GM12878 (cell line): ENCODE measurements at regions not wholly inside any gene's neighbourhood (a gene's known extent, or its start where the extent isn't known, plus 50 kb on each side); places are given as distances from the start of the nearest gene placed in this dataset.

ENCODE experiments used
- ATAC-seq: fragments of 200-7000 bp; cut with Tn5 transposase; 3 replicates; pipeline ENCODE4 v1.9.1; 2020; ENCODE audit warnings: mild to moderate bottlenecking, moderate library complexity
- BruUV-seq: library from RNA; stranded (reverse); fragments of 400-500 nt; replicated peaks from 2 replicates; lab custom pipeline; 2021; lab: Mats Ljungman, UMichigan
- CTCF ChIA-PET: fragments of 300-600 bp; sonication (Branson Sonifier 250); formaldehyde crosslinking; extraction: SDS; loops from one replicate; lab custom pipeline; 2021; ENCODE audit warnings: inconsistent platforms; lab: Yijun Ruan, JAX
- POLR2A ChIA-PET: fragments of 350-600 bp; formaldehyde crosslinking; extraction: SDS; loops from one replicate; lab custom pipeline; 2021; ENCODE audit warnings: inconsistent platforms; lab: Charles Lee
- RAD21 ChIA-PET: fragments of 300-600 bp; sonication (Branson Sonifier 250); formaldehyde crosslinking; loops from one replicate; lab custom pipeline; 2023; ENCODE audit warnings: antibody characterized with exemption; ENCODE audit not compliant: unreplicated experiment; lab: Charles Lee
- SMC1A ChIA-PET: fragments of 300-600 bp; sonication (Branson Sonifier 250); formaldehyde crosslinking; loops from one replicate; lab custom pipeline; 2023; ENCODE audit not compliant: unreplicated experiment, uncharacterized antibody; lab: Charles Lee
- DNase-seq: peaks from one replicate; pipeline ENCODE4 v3.0.0-alpha.2; 2011; ENCODE audit warnings: low read depth, low spot score
- FAIRE-seq: peaks from 3 replicates; lab custom pipeline; 2011; peaks lifted over from hg19 to GRCh38; lab: Jason Lieb, UNC
- H2AFZ ChIP-seq: 2 replicates; pipeline ENCODE4 v1.6.0; 2011; ENCODE audit warnings: low read depth, low read length, control low read depth; ENCODE audit not compliant: control insufficient read depth
- H3K27ac ChIP-seq: 2 replicates; pipeline ENCODE4 v1.5.1; 2011; ENCODE audit warnings: control low read depth; ENCODE audit not compliant: control insufficient read depth, insufficient read depth
- H3K27me3 ChIP-seq, 2 experiments: replicated peaks in 1 of 2; 2 replicates each; pipeline versions ENCODE4 v1.6.0 to v1.6.1; 2011; ENCODE audit warnings: low read length in 1 of 2; ENCODE audit not compliant: control insufficient read depth in 2 of 2, insufficient read depth in 2 of 2
- H3K36me3 ChIP-seq, 2 experiments: 2 replicates each; pipeline ENCODE4 v1.5.1; 2011; ENCODE audit warnings: low read length in 1 of 2; ENCODE audit not compliant: control insufficient read depth in 2 of 2, insufficient read depth in 2 of 2
- H3K4me1 ChIP-seq: 2 replicates; pipeline ENCODE4 v1.6.1; 2011; ENCODE audit warnings: mild to moderate bottlenecking, low read length, moderate library complexity, mixed read lengths; ENCODE audit not compliant: control insufficient read depth, insufficient read depth
- H3K4me2 ChIP-seq: 2 replicates; pipeline ENCODE4 v1.6.0; 2011; ENCODE audit warnings: control low read depth; ENCODE audit not compliant: control insufficient read depth, insufficient read depth
- H3K4me3 ChIP-seq: fragments of 200-600 bp; sonication (generic); 2 replicates; pipeline ENCODE4 v1.5.1; 2016
- H3K79me2 ChIP-seq: 2 replicates; pipeline ENCODE4 v1.6.0; 2011; ENCODE audit warnings: low read length; ENCODE audit not compliant: control insufficient read depth, insufficient read depth
- H3K9ac ChIP-seq: 2 replicates; pipeline ENCODE4 v1.8.0; 2011; ENCODE audit warnings: low read length, control low read depth, mixed read lengths; ENCODE audit not compliant: control insufficient read depth, insufficient read depth
- H3K9me3 ChIP-seq: replicated peaks from 3 replicates; pipeline ENCODE4 v1.5.1; 2011; ENCODE audit warnings: mild to moderate bottlenecking, low read length; ENCODE audit not compliant: control insufficient read depth, insufficient read depth
- H4K20me1 ChIP-seq: 2 replicates; pipeline ENCODE4 v1.6.0; 2011; ENCODE audit not compliant: control insufficient read depth, insufficient read depth
- CTCF ChIP-seq, 3 experiments: IDR thresholded peaks in 2 of 3; conservative IDR thresholded peaks in 1 of 3; 2 replicates each; pipeline ENCODE4 v1.5.1; 2011; ENCODE audit warnings: low read depth in 3 of 3, low read length in 3 of 3, mild to moderate bottlenecking in 3 of 3, control low read depth in 2 of 3, moderate library complexity in 2 of 3, inconsistent platforms in 1 of 3, mixed read lengths in 1 of 3; ENCODE audit not compliant: control insufficient read depth in 2 of 3, insufficient read depth in 1 of 3; ENCODE audit errors: extremely low read depth in 1 of 3
- NRF1 ChIP-seq: conservative IDR thresholded peaks from 2 replicates; pipeline ENCODE4 v1.6.1; 2011; ENCODE audit warnings: mild to moderate bottlenecking, low read depth, low read length, improper control_type of control experiment
- POU2F2 ChIP-seq: IDR thresholded peaks from 3 replicates; pipeline ENCODE4 v1.6.1; 2011; ENCODE audit warnings: low read depth, mild to moderate bottlenecking, low read length, borderline replicate concordance
- SIN3A ChIP-seq: IDR thresholded peaks from 2 replicates; pipeline ENCODE4 v1.6.1; 2012; ENCODE audit warnings: low read depth, low read length, improper control_type of control experiment
- TCF7 ChIP-seq: IDR thresholded peaks from 2 replicates; pipeline ENCODE4 v1.6.1; 2014; ENCODE audit warnings: antibody characterized with exemption, borderline replicate concordance
- ZBTB40 ChIP-seq: fragments of 450-650 bp; IDR thresholded peaks from 2 replicates; pipeline ENCODE4 v1.6.1; 2016; ENCODE audit warnings: mild to moderate bottlenecking, moderate library complexity, borderline replicate concordance
- WGBS: methylation state at CpG from one replicate; pipeline ENCODE4 v1.1.6; 2016; ENCODE audit warnings: low lambda C conversion rate; ENCODE audit not compliant: insufficient replicate concordance, insufficient coverage; ENCODE audit errors: missing lambda C conversion rate; 5-methylcytosine and 5-hydroxymethylcytosine counted together
- in situ Hi-C: fragments of 300-500 bp; cut with MboI; formaldehyde crosslinking; loops from 9 replicates; pipeline ENCODE4 v1.14.3; 2018; ENCODE audit warnings: mixed read lengths
- intact Hi-C: fragments of 100-400 bp; cut with micrococcal nuclease; formaldehyde crosslinking; loops from one replicate; pipeline ENCODE4 v1.14.2; 2022; ENCODE audit not compliant: unreplicated experiment

- Histone ChIP-seq H3K4me2 (no peak overlapping the region), H3K9ac (no peak overlapping the region), H4K20me1 (no peaks in the 10 kb centered on the region), H3K27ac (no peak overlapping the region)
- intact Hi-C loops (no loop called here), in situ Hi-C loops (no loop called here)
- ATAC-seq: no peak
- SMC1A ChIA-PET: interaction anchor here (1.3 kb wide), 1 partner anchor 269 kb away, joined by 3 read pairs; no protein-coding TSS in a partner anchor
- no peak for FAIRE-seq
- RAD21 ChIA-PET: no interaction called here
- TF ChIP-seq SIN3A (no peak), TCF7 (no peak), POU2F2 (no peak), CTCF (IDR thresholded peaks at IDR 0.05 in 2 of 3, conservative IDR thresholded peaks at IDR 0.05 in 1 of 3; ENCODE audit: control insufficient read depth in 2 of 3, extremely low read depth in 1 of 3, insufficient read depth in 1 of 3, low read depth in 3 of 3, low read length in 3 of 3) (no peak), NRF1 (no peak), ZBTB40 (no peak)
- TF ChIP-seq, all 136 proteins: peak for 0
- Histone ChIP-seq H3K4me1 (peaks cover 8% of the 10 kb centered on the region), H3K36me3 (no peaks in the 10 kb centered on the region), H3K4me3 (no peak overlapping the region), H3K9me3 (no peaks in the 10 kb centered on the region), H3K79me2 (no peaks in the 10 kb centered on the region), H2AFZ (no peak overlapping the region), H3K27me3 (no peaks in the 10 kb centered on the region; a peak in 2 of 4 replicates)
- no peak for DNase-seq
- 47% methylated on average over 6 of the region's 6 CpGs for WGBS
- ChIA-PET POLR2A (no interaction called here), CTCF (interaction anchor here (0.8 to 1.2 kb wide), 2 partner anchors 26 to 158 kb away, joined by 3 read pairs; no protein-coding TSS in a partner anchor)
- no TSS peak for BruUV-seq
Measured at GRCh38 chr2:9777081-9777480, 66.2 kb upstream of the TAF1B start.
